HG03064 (cell line): ENCODE measurements at regions not wholly inside any gene's neighbourhood (a gene's known extent, or its start where the extent isn't known, plus 50 kb on each side); places are given as distances from the start of the nearest gene placed in this dataset.

ENCODE experiments used
- ATAC-seq: cut with Tn5 transposase; IDR thresholded peaks from one replicate; pipeline ENCODE4 v1.9.1; 2021; ENCODE audit warnings: low read depth; ENCODE audit not compliant: unreplicated experiment

DNA sequence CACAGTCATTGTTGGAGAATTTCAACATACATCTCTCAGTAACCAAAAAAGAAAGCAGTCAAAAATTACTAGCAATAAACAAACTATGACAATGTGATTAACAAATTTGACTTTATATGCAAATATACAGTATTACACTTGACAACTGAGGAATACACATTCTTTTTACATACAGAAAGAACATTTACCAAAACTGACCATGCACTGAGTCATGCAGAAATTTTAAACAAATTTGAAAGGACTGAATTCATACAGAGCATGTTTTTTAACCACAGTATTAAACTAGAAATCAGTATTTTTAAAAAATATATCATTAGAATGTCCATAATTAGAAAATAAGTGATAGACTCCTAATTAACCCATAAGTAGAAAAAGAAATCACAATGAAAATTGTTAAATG is 420.1 kb downstream of the TBC1D4 start:
- no peak for ATAC-seq

DNA sequence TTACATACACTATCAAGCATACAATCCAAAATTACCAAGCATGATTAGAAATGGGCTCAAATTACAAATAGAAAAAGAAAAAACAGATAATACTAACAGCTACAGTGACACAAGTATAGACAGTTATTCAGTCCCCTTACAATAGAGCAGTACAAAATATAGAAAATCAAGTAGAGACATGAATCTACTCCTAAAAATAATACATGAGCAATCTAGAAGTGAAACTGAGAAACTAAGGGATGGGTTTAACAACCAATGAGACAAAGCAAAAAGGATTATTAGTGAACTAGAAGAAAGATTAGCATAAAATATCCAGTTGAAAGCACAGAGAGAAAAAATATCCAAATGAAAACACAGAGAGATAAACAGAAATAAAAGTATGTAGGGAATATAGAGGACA is 426.7 kb downstream of the TBC1D4 start:
- ATAC-seq = no peak

DNA sequence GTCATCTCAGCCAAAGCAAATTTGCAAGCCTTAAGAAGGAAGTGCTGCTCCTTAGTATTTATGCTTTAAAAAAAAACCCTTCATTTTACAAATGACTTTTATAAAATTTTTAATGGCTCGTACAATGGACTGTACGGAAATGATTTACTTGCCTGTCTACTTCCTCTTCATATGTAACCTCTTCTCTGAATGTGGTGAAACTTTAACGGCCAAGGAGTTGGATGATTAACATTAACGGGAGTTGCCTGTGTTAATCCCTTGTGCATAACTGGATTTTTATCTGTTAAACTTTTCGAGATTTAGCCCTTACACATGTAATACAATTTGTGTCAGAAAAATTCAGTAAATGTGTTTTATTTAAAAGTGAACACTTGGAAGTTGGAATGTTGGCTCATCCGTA is 429.4 kb downstream of the TBC1D4 start:
- ATAC-seq = no peak

DNA sequence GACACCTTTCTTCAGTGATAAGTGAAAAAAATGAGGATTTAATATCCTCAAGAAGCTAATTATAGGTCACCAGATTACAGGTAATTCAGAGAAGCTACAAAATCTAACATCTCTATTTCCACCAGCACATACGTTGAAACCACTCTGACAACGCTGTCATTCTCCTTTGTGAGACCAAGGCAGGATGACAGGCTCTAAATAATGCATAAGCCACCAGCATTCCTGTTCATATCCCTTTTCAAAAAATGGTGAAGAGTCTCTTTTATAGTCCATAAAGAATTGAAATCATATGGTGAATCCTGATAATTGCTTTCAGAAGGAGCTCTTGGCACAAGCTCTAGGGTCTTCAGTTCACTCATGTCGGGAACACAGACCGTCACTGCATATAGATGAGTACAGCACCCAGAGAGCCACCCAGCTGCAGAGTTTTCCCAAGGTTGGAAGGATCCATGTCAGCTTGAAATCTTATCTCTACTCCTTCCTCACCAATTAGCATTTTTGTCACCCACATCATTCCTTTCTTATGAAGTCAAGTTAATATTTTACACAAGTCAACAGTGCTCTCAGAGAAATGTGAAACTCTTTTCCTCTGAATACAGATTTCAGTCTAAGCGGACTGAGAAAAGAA is 431.4 kb downstream of the TBC1D4 start:
- ATAC-seq = no peak

DNA sequence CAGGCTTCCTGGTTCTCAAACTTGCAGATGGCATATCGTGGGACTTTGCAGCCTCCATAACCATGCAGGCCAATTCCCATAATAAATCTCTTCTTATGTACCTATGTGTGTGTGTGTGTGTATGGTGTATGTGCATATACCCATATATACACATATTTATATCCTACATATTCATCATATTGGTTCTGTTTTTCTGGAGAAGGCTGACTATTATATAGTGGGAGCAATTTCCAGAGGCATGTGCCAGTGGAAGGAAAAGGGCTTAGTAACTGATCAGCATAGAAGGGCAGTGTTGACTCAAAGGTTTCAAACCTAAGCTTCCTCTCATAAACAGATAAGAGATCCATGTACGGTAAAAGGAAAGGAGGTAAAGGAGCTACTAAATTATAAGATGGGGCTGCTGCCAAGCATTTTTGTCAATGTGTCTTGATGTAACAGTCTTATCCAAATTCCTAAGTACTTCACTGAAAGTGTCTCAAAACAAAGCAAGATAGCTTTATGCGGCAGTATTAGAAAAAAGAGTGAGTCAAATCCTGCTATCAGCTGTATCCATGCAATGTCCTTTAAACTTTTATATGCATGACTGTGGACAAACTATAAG is 432.1 kb downstream of the TBC1D4 start:
- no peak for ATAC-seq

DNA sequence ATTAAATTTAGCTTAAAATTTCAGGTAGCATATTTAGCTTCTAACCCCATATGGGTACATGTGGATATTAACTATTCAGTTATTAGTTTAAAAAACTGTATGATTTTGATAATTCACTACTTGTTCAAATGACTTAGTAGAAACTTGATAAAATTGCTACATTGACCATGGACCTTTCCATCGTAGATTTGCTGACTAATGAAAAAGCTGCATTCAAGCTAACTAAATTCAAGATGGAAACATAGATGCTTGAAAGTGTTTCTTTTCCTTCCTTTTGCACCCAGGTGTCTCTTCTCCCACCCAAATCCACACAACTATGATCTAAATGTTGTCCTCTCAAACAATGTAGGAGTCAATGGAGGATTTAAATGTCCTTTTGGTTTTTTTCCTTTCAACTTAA is 439.2 kb downstream of the TBC1D4 start:
- no peak for ATAC-seq

DNA sequence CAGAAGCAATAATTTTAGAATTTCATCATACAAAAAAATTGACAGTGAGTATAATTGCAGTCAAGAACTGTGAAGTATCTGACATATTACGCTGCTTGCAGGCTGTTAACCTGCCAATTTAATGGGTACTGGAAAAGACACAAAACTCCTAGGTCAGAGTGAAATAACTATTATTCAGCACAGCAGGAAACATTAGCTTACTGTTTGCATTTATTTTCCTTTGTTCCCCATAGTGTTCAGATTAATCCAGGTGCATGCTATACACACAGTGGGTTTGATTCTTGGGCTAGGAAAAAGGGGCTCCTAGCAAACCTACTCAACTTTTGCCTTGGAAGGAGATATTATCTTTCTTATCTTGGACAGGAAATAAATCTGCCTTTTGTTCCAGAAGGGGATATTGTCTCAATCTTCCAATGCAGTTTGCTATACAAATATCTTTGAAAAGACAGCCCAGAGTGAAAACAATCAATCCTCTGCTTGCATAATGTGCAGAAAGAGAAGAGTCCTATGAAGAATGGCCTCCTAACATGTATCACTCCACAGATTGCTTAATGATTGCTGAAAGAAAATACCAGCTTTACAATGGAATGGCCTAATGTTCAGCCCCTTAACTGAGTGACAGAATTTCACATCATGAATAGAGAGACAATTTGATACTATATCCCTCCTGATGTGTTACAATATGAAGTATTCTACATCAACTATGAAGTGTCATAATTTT is 443.4 kb downstream of the TBC1D4 start:
- ATAC-seq = no peak

DNA sequence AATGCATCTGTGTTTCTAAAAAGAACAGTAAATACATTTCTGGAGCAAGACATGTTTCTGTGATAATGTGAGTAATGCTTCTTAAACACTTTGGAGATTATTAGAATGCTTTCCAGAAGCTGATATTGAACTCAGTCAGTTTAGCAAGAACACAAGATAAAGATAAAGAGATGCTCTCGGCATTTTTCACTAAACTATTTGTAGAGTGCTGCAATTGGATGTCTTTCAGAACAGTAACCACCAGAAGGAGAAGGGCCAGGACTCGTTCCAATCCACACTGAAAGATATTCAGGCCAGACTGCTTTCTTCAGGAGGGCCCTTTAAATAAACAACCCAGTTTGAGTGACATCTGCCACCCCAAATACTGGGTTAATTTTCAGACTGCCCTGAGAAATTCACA is 456.0 kb downstream of the TBC1D4 start:
- ATAC-seq = no peak

DNA sequence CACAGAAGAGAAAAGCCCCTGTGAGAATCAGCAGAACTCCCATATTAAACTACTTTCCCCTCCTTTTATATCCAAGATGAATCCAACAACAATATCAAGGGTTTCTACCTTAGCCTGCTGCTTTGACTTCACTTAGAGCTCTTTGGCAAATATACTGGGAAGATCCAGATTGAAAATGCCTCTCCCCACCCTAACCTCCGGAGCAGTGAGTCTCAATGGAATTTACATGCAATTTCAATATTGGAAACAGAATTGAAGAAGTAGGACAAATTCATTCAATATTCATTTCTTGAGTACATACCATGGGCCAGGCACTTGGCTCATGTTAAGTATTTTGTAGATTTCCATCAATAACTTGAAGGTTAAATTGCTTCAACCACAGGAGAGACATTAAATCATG is 457.4 kb downstream of the TBC1D4 start:
- no peak for ATAC-seq

DNA sequence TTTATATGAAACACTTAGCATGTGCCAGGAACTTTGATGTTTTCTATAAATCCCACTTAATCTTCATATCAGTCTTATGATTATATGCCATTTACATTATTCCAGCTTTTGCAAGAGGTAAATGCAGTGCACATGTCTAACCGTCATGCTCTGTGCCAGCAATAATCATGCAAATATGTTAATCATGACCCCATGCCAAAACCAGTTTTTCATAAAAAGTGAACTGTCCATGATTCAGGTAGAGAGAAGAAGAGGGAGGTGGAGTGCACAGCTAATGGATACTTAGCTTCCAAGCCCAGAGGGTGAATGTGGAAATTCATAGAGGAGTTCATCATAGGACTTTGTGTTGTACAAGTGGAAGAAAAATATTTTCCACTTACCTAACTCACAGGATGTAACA is 458.4 kb downstream of the TBC1D4 start:
- no peak for ATAC-seq

DNA sequence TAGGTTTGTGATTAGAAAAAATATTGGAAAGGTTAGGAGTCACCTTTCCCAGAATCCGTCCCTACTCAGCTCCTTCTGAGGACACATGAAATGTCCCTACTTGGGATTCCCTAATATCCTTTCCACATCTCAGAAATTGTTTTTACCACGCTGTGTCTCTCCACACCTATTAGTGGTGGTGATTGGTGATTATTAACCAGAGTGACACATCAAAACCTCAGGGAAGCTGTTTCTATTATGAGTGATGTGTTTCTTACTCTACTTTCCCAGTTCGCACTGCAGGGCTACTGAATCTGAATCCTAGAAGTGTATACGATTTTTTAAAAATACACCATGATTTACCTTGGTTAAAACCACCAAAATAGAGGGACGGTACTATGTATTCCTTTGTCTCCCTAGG is 460.8 kb downstream of the TBC1D4 start:
- no peak for ATAC-seq

DNA sequence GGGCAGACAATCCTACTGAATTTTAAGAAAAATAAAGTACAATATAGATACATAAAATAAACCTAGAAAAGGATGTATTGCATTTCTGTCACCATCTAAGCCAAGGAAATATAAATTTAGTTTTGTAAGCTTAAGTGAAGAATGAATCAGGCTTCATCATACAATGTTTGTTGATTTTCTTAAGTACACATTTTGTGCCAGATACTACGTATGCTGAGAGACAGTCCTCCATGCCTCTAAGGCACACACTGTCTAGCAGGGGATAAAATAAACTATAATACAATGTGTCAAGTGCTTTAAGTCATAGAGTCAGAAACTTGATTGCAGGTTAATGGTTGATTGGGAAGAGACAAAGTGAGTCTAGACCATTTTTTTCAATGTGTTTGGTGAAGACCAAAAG is 465.7 kb downstream of the TBC1D4 start:
- no peak for ATAC-seq

DNA sequence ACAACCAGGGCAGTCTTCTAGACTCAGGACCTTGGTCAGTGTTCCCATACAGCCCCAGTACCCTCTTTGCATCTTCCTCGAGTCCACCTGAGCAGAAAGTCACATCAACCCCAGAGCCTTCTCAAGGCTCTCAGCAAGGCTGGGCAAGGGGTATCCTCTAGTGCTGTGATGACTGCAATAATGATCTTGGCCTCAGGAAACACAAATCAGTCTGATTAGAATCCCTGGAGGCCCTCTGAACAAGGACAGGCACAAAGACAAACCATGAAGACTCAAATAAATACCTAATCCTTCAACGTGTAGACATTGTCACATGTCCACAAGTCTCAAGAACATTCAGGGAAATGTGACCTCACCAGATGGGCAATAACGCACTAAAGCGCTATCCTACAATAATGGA is 468.2 kb downstream of the TBC1D4 start:
- ATAC-seq = no peak

DNA sequence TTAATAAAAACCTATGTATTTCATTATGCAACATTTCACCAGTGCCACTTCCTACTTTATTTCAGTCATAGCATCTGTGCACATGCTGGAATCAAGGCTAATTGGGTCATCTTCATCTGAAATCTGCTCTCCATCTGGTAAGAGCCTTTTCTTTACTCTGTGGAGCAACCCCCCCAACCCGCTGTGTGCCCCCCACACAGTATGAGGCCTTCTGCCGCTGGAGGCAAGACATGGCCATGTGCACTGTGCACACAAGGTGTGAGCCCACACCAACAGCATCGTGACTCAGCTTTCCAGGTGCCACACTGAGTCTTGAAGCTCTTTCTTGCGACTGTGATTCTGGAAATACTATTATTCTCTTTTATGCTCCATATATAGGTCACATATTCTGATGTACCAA is 471.0 kb downstream of the TBC1D4 start:
- no peak for ATAC-seq

DNA sequence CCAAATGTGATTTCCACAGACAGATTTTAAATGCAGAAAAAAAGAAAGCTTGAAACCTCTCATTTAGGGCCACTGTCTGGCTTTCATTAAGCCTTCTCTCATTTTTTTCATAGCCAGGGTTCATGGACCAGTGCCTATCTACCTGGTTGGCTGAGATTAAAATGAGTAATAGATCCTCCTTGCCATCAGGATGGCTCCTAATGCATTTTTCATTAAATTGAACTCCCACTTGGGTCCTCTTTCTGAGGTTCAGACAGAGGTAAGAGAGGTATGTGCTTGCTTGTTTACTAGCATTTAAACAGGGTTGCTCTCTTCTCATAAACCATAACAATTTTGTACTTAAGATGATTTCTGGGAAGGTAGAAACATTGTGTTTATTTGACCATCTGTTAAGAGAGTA is 473.0 kb downstream of the TBC1D4 start:
- no peak for ATAC-seq

DNA sequence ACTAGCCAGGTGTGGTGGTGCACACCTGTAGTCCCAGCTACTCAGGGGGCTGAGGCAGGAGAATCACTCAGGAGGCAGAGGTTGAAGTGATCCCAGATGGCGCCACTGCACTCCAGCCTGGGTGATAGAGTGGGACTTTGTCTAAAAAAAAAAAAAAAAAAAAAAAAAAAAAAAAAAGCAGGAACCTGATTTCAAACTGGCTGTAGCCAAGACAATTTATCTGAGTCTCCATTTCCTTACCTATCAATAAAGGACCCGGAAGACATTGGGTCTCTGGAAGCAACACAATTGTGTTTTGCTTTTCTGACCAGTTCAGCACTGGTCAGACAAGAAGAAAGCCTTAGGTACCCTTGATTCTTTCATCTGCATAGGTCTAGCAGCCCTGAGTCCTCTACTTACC is 491.0 kb downstream of the TBC1D4 start:
- ATAC-seq = no peak

DNA sequence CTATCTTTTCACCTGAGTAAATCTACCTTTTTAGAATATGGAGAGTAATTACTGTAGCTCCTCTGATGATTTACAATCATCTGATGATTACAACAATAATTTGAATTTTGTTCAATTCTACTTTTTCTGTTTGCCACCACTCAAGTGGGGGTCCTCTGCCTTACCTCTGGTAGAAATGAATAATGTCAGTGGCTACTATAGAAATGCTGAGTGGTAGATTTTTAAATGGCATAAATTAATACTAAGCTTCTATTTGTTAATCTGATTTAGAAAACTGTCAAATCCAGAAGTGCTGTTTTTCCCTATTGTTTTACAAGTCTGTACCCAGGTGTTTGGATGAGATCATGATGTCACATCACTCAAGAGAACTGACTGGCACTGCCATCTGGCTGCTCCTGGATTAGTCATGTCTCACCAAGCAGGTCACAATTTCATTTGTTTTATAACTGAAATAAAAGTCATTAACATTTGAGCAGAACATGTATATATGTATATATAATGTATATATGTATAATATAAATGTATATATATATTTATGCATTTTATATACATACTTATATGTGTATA is 494.8 kb downstream of the TBC1D4 start:
- ATAC-seq = no peak

DNA sequence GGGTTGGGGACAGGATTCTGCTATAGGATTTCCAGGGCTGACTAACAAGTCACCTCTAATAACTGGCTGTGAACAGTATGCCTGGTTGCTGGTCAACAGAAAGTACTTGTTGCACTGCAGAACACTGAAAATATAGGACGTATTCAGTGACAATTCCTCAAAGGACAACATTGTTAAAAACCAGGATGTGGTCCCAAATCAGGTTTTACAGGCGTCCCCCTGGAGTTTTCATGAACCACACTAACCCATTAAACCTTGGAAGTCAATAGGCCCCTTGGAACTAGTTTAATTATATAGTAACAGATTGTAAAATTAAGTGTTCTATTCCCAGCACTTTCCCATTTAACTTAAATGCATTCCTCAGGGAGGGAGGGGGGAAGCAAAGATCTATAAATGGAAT is 495.4 kb downstream of the TBC1D4 start:
- no peak for ATAC-seq

DNA sequence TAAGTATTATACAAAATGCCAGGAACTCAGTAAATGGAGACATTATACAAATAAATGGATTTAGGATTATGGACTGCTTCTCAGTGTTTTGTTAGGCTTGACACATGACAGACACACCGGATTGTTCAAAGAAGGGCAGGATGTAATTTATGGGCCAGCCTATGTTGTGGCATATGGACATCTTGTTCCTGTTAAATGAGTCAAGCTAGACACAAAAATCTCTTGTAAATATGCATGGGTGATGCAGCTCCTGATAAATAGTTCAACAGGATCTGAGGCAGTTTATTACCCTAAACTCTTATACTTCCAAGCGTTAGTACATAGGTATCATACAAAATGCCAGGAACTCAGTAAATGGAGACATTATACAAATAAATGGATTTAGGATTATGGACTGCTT is 502.3 kb downstream of the TBC1D4 start:
- no peak for ATAC-seq

DNA sequence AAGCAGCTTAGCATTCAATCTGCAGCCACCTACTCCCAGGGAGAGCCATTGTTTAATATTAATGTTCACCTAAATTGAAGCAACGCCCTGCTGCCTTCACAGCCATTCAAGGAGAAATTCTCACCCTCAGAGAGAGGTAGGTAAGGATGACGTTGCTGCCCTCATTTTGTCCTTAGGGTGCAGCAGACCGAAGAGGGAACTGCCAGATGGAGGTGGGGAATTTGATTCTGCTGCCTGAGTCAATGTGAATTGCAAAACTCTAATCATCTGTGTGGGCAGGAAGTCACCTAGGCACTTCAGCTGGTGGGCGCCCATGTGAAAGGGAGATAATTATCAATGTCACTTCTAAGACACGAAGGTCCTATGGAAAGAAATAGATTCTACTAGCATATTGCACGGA is 503.4 kb downstream of the TBC1D4 start:
- ATAC-seq = no peak

DNA sequence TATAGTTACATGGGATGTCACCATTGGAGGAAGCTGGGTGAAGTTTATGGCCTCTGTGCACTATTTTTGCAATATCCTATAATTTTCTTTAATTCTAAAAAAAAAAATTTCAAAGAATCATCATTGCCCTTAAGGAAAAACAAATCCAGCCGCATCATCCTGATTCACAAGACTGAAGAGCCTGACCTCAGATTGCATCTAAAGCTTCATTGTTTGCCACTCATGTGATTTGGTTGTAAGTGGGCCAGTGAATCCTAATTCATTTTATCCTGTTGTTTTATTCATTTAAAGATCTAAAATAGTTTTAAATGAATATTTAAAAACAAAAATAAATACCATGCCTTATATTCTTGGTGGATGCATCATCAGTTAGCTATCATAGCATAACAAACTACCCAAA is 504.5 kb downstream of the TBC1D4 start:
- no peak for ATAC-seq

DNA sequence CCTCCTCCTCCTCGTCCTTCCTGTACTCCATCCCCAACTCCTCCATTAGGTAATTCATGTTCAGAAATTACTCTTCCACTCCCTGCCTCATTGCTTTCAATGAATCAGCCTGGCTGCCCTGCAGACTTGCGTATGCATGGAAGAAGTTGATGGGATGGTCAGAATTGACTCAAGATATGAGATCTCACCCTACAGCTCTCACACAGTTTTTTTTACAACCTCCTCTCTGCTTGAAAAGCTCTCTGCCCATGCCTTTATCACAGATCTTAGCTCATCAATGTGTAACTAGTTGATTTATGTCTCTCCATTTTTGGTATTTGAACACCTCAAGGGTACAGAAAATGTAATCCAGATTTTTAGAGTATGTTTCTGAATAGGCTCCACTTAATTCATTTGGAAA is 506.9 kb downstream of the TBC1D4 start:
- no peak for ATAC-seq
